GM19395 (cell line): ENCODE measurements at regions not wholly inside any gene's neighbourhood (a gene's known extent, or its start where the extent isn't known, plus 50 kb on each side); places are given as distances from the start of the nearest gene placed in this dataset.

Experiments used
- ATAC-seq: cut with Tn5 transposase; IDR thresholded peaks from one replicate; pipeline ENCODE4 v1.9.1; 2021; ENCODE audit warnings: mild to moderate bottlenecking, moderate library complexity; ENCODE audit not compliant: unreplicated experiment

- ATAC-seq: no peak
These were observed 74.1 kb upstream of the UNC5B start for GRCh38 chr10:71138166-71138830.

- no peak for ATAC-seq
These were observed 70.8 kb upstream of the UNC5B start for GRCh38 chr10:71141528-71141927.

- no peak for ATAC-seq
These were observed 69.2 kb upstream of the UNC5B start for GRCh38 chr10:71143170-71143569.

GRCh38 chr10:71143610-71144009, 68.8 kb upstream of the UNC5B start:
- no peak for ATAC-seq

GRCh38 chr10:71144824-71145223, 67.5 kb upstream of the UNC5B start:
- ATAC-seq: no peak

GRCh38 chr10:71145352-71145945, 66.9 kb upstream of the UNC5B start:
- no peak for ATAC-seq

- ATAC-seq: no peak
These were observed 61.6 kb upstream of the UNC5B start for GRCh38 chr10:71150796-71151195.

- ATAC-seq: no peak
These were observed 60.3 kb upstream of the UNC5B start for GRCh38 chr10:71152043-71152442.

- ATAC-seq: no peak
These were observed 55.9 kb upstream of the UNC5B start for GRCh38 chr10:71156436-71156835.

- ATAC-seq: no peak
These were observed 54.9 kb upstream of the UNC5B start for GRCh38 chr10:71157435-71157834.

- ATAC-seq: no peak
These were observed 54.1 kb upstream of the UNC5B start for GRCh38 chr10:71158251-71158650.

GRCh38 chr10:71158902-71159301, 53.5 kb upstream of the UNC5B start:
- no peak for ATAC-seq

- no peak for ATAC-seq
These were observed 52.5 kb upstream of the UNC5B start for GRCh38 chr10:71159892-71160291.

GRCh38 chr10:71161425-71161824, 50.9 kb upstream of the UNC5B start:
- no peak for ATAC-seq
